ENCODE measurements at regions not wholly inside any gene's neighbourhood (a gene's known extent, or its start where the extent isn't known, plus 50 kb on each side); places are given as distances from the start of the nearest gene placed in this dataset.
"Not testable (repeated sequence)": the region's sequence is repeated elsewhere in the genome, so short reads cannot be mapped to it uniquely, and the experiment has no call there.

DNA sequence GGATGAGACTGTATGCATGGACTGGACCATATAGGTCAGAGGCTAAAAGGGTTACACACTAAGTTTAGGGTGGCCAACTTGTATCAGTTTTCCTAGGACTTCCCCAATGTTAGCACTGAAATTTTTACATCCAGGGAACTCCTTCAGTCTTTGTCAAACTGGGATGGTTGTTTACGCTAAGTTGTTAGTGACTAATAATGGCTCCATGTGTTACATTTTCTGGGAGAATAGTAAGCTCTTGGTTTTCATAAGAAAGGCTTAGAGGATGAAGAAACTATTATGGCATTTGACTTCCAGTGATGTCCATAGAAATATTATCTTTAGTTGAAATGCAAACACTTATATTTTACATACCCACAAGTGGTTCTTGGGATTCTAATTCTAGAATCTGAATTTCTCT is 57.9 kb upstream of the ST3GAL6 start:
- no peaks in the 10 kb centered on the region for H3K27me3 ChIP-seq (ENCODE audit: insufficient read depth, low read length)
- peaks cover 12% of the 10 kb centered on the region; the same call in 1 of the 2 replicates for H3K4me1 ChIP-seq (ENCODE audit: insufficient read depth, low read length)
- no peak overlapping the region for H3K9ac ChIP-seq (ENCODE audit: low read depth, low read length)
- H3K4me3 ChIP-seq (ENCODE audit: low read length): no peak overlapping the region
- 94% methylated on average over 1 of the region's 1 CpG for WGBS
- no peak overlapping the region for H3K27ac ChIP-seq (ENCODE audit: low read depth, low read length)
- no peaks in the 10 kb centered on the region for H3K9me3 ChIP-seq (ENCODE audit: insufficient read depth, low read depth, low read length)
- H3K36me3 ChIP-seq (ENCODE audit: insufficient read depth, low read length): no peaks in the 10 kb centered on the region

DNA sequence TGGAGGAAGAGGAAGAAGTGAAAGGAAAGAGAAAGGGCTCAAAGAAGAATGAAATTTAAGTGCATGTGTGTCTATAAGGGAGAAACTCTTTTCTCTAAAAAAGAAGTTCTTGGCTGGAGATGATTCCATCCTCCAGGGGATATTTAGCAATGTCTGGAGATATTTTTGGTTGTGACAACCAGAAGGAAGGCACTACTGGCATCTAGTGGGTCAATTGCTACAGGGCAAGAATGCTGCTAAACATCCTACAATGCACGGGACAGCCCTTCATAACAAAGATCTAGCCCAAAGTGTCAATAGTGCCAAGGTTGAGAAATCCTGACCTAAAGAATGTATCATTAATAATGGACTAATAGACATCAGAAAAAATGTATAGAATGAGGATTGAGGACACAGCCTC is 57.4 kb upstream of the ST3GAL6 start:
- Histone ChIP-seq H3K36me3 (ENCODE audit: insufficient read depth, low read length) (no peaks in the 10 kb centered on the region), H3K27ac (ENCODE audit: low read depth, low read length) (no peak overlapping the region), H3K27me3 (ENCODE audit: insufficient read depth, low read length) (no peaks in the 10 kb centered on the region), H3K9ac (ENCODE audit: low read depth, low read length) (no peak overlapping the region), H3K4me3 (ENCODE audit: low read length) (no peak overlapping the region), H3K9me3 (ENCODE audit: insufficient read depth, low read depth, low read length) (no peaks in the 10 kb centered on the region), H3K4me1 (ENCODE audit: insufficient read depth, low read length) (peaks cover 12% of the 10 kb centered on the region; the same call in 1 of the 2 replicates)
- 67% methylated on average over 1 of the region's 1 CpG for WGBS

DNA sequence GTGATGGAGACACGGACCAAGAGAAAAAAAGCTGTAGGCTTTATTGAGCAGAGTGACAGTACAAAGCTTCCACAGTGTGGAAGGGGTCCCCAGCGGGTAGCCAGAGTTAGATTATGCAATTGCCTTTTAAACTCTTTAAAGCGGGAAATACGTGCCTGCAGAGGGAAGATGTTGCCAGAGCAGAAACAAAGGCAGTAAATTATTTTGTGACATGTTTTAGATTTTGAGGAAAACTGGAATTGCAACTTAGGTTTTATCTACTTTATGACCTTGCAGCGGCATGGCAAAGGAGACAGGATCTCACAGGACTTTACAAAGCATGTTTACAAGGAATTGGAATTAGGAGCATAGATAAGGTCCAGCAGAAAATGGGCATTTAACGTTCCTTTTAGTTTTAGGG is 54.5 kb upstream of the ST3GAL6 start:
- H3K27ac ChIP-seq (ENCODE audit: low read depth, low read length); H3K36me3 ChIP-seq (ENCODE audit: insufficient read depth, low read length); H3K9ac ChIP-seq (ENCODE audit: low read depth, low read length); H3K4me3 ChIP-seq (ENCODE audit: low read length); H3K9me3 ChIP-seq (ENCODE audit: insufficient read depth, low read depth, low read length); H3K27me3 ChIP-seq (ENCODE audit: insufficient read depth, low read length): not testable (repeated sequence)
- H3K4me1 ChIP-seq (ENCODE audit: insufficient read depth, low read length): peaks cover 13% of the 10 kb centered on the region
- WGBS: 25% methylated on average over 6 of the region's 6 CpGs

DNA sequence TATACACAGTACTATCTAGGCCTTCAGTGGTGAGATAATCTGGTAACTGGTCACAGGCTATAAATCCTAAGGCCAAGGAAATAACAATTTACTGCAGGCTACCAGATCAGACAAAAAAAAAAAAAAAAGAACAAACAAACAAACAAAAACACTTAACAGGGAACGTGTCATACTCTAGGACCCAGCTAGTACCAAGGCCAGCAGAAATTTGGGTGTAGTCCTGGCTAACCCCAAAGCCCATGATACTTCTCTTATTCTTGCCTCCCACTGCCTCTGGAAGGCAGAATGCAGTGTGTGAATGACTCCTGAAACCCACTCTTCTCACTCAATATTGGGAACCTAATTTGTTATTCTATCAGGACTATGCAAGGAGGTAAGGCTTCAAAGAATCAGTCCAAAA is 53.7 kb upstream of the ST3GAL6 start:
- Histone ChIP-seq H3K9me3 (ENCODE audit: insufficient read depth, low read depth, low read length) (no peaks in the 10 kb centered on the region), H3K9ac (ENCODE audit: low read depth, low read length) (no peak overlapping the region), H3K4me3 (ENCODE audit: low read length) (no peak overlapping the region), H3K27ac (ENCODE audit: low read depth, low read length) (no peak overlapping the region), H3K36me3 (ENCODE audit: insufficient read depth, low read length) (no peaks in the 10 kb centered on the region), H3K4me1 (ENCODE audit: insufficient read depth, low read length) (peaks cover 19% of the 10 kb centered on the region), H3K27me3 (ENCODE audit: insufficient read depth, low read length) (no peaks in the 10 kb centered on the region)
- WGBS: 67% methylated on average over 1 of the region's 1 CpG

DNA sequence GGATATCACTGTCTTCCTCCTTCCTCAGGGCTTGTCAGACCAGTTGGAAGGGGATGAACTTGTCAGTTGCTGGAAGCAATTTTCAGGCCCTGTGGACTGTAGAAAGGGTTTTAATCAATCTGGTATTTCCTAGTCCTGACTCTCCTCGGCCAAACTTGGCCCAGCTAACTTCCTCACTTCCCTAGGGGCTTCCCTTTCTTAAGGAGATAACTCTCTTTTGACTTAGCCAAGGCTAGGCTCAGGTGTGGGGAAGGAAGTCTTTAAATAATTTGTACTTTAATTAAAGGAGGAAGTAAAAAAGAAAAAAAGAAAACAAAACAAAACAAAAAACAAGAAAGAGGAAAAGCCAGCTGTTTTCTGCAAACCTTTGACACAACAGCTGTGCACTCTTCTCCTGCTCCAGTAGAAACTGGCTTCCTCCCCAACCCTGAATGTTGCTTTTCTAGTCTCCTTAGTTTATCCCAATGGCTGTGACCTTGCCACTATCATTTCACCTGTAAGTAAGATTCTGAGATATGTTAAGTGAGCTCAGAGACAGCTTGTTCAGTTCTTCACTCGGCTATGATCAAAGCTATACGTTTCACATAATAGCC is 53.0 kb upstream of the ST3GAL6 start:
- peaks cover 22% of the 10 kb centered on the region for H3K4me1 ChIP-seq (ENCODE audit: insufficient read depth, low read length)
- no peak overlapping the region for H3K27ac ChIP-seq (ENCODE audit: low read depth, low read length)
- H3K9ac ChIP-seq (ENCODE audit: low read depth, low read length): no peak overlapping the region

DNA sequence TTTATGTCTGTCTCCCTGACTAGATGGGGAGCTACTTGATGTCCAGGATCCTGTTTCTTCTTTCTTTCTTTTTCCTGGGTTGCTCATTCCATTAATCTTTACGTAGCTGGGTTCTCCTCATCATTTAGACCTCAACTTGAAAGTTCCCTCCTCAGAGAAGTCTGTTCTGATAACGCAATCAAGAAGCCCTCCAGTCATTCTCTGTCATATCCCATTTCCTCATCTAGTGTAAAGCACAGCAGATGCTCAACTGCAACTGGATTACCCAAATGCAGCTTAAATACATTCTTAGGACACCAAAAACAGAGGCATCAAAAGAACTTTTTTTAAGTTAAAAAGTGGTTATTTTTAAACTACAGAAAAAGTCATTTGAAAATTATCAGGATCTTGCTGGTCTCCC is 51.7 kb upstream of the ST3GAL6 start:
- Histone ChIP-seq H3K36me3 (ENCODE audit: insufficient read depth, low read length) (no peaks in the 10 kb centered on the region), H3K4me3 (ENCODE audit: low read length) (no peak overlapping the region), H3K27me3 (ENCODE audit: insufficient read depth, low read length) (no peaks in the 10 kb centered on the region), H3K9ac (ENCODE audit: low read depth, low read length) (no peak overlapping the region), H3K9me3 (ENCODE audit: insufficient read depth, low read depth, low read length) (no peaks in the 10 kb centered on the region), H3K27ac (ENCODE audit: low read depth, low read length) (no peak overlapping the region), H3K4me1 (ENCODE audit: insufficient read depth, low read length) (peaks cover 22% of the 10 kb centered on the region)
- WGBS: 89% methylated on average over 2 of the region's 2 CpGs

More for the DNA sequence above, 53.0 kb upstream of the ST3GAL6 start:
- Histone ChIP-seq H3K4me3 (ENCODE audit: low read length) (no peak overlapping the region), H3K9me3 (ENCODE audit: insufficient read depth, low read depth, low read length) (no peaks in the 10 kb centered on the region), H3K27me3 (ENCODE audit: insufficient read depth, low read length) (no peaks in the 10 kb centered on the region), H3K36me3 (ENCODE audit: insufficient read depth, low read length) (no peaks in the 10 kb centered on the region)
- WGBS: 100% methylated on average over 3 of the region's 3 CpGs

DNA sequence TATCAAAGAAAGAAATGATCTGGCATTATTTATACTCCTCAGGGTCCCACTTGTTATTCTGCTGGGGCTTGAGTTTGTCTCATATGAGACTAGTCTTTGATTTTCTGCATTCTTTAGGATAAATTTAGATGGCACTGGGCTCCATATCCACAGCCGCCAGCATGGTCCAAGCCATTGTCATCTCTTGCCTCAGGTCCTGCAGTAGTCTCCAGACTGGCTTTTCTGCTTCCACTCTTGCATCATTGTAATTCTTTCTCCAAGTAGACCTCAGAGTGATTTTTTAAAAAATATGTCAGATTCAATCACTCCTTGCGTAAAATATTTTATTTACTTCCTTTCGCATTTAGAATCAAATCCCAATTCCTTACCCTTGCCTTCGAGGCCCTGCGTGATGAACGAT is 50.4 kb upstream of the ST3GAL6 start:
- H3K27me3 ChIP-seq (ENCODE audit: insufficient read depth, low read length): no peaks in the 10 kb centered on the region
- no peak overlapping the region for H3K27ac ChIP-seq (ENCODE audit: low read depth, low read length)
- no peak overlapping the region for H3K4me3 ChIP-seq (ENCODE audit: low read length)
- H3K36me3 ChIP-seq (ENCODE audit: insufficient read depth, low read length): no peaks in the 10 kb centered on the region
- no peaks in the 10 kb centered on the region for H3K9me3 ChIP-seq (ENCODE audit: insufficient read depth, low read depth, low read length)
- H3K9ac ChIP-seq (ENCODE audit: low read depth, low read length): no peak overlapping the region
- H3K4me1 ChIP-seq (ENCODE audit: insufficient read depth, low read length): peaks cover 22% of the 10 kb centered on the region
- WGBS: 95% methylated on average over 6 of the region's 6 CpGs

DNA sequence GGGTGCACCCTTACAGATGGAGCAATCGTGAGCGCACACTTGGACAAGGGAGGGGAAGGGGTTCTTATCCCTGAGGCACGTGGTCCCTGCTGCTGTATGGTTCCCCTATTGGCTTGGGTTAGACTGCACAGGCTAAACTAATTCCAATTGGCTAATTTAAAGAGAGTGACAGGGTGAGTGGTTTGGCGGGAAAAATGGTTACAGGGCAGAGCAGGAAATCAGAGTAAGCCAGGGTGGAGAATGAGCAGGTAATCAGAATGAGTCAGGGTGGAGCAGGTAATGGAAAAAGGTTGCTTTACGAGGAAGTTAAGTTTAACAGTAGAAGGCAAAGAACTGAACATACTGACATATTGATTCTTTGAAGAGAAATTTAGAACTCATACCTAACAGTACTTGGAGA is 49.8 kb upstream of the ST3GAL6 start:
- not testable (repeated sequence) for H3K9ac ChIP-seq (ENCODE audit: low read depth, low read length); H3K9me3 ChIP-seq (ENCODE audit: insufficient read depth, low read depth, low read length); H3K4me3 ChIP-seq (ENCODE audit: low read length); H3K36me3 ChIP-seq (ENCODE audit: insufficient read depth, low read length); H3K27ac ChIP-seq (ENCODE audit: low read depth, low read length); H3K27me3 ChIP-seq (ENCODE audit: insufficient read depth, low read length)
- WGBS: 91% methylated on average over 5 of the region's 5 CpGs
- H3K4me1 ChIP-seq (ENCODE audit: insufficient read depth, low read length): peaks cover 16% of the 10 kb centered on the region; the same call in 1 of the 2 replicates

All from HUES64 (cell line).